ENCODE measurements at regions not wholly inside any gene's neighbourhood (a gene's known extent, or its start where the extent isn't known, plus 50 kb on each side); places are given as distances from the start of the nearest gene placed in this dataset.

DNA sequence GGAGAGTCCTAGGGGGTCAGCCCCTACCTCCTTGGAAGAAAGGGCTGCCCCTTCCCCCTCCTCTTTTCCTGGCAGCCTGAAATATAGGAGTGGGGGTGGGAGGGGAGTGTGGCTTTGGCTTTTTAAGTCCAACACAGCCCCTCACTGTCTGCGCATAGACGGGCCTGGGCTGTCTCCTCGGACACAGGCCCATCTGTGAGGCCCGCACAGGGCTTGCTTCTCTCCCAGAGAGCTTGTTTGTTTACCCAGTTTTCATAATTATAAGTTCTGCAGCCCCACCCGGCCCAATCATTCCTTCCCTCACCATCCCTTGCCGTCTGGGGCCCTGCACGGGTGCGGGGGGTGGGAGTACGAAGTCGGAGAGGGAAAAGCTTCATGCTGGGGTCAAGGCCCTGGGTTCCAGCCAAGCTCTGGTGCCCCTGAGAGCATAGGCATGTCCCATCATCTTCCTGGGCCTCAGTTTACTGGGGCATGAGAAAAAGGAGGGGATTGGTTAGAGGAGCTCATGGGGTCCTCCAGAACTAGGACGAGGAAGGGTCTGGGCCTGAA is 54.0 kb upstream of the STXBP1 start:
- TF ChIP-seq, protein P1, sequence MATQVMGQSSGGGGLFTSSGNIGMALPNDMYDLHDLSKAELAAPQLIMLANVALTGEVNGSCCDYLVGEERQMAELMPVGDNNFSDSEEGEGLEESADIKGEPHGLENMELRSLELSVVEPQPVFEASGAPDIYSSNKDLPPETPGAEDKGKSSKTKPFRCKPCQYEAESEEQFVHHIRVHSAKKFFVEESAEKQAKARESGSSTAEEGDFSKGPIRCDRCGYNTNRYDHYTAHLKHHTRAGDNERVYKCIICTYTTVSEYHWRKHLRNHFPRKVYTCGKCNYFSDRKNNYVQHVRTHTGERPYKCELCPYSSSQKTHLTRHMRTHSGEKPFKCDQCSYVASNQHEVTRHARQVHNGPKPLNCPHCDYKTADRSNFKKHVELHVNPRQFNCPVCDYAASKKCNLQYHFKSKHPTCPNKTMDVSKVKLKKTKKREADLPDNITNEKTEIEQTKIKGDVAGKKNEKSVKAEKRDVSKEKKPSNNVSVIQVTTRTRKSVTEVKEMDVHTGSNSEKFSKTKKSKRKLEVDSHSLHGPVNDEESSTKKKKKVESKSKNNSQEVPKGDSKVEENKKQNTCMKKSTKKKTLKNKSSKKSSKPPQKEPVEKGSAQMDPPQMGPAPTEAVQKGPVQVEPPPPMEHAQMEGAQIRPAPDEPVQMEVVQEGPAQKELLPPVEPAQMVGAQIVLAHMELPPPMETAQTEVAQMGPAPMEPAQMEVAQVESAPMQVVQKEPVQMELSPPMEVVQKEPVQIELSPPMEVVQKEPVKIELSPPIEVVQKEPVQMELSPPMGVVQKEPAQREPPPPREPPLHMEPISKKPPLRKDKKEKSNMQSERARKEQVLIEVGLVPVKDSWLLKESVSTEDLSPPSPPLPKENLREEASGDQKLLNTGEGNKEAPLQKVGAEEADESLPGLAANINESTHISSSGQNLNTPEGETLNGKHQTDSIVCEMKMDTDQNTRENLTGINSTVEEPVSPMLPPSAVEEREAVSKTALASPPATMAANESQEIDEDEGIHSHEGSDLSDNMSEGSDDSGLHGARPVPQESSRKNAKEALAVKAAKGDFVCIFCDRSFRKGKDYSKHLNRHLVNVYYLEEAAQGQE (IDR thresholded peaks at IDR 0.05): no peak
- TF ChIP-seq, protein P2, sequence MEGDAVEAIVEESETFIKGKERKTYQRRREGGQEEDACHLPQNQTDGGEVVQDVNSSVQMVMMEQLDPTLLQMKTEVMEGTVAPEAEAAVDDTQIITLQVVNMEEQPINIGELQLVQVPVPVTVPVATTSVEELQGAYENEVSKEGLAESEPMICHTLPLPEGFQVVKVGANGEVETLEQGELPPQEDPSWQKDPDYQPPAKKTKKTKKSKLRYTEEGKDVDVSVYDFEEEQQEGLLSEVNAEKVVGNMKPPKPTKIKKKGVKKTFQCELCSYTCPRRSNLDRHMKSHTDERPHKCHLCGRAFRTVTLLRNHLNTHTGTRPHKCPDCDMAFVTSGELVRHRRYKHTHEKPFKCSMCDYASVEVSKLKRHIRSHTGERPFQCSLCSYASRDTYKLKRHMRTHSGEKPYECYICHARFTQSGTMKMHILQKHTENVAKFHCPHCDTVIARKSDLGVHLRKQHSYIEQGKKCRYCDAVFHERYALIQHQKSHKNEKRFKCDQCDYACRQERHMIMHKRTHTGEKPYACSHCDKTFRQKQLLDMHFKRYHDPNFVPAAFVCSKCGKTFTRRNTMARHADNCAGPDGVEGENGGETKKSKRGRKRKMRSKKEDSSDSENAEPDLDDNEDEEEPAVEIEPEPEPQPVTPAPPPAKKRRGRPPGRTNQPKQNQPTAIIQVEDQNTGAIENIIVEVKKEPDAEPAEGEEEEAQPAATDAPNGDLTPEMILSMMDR (IDR thresholded peaks at IDR 0.05): no peak
- TF ChIP-seq RFX5 (IDR thresholded peaks at IDR 0.05): no peak

Measured in A549 (cell line).